ENCODE measurements at regions not wholly inside any gene's neighbourhood (a gene's known extent, or its start where the extent isn't known, plus 50 kb on each side); places are given as distances from the start of the nearest gene placed in this dataset.
A peak's percentile ranks its signal among the peaks of the same experiment; 100 is the strongest.

GRCh38 chr21:16425376-16425775 is 695.6 kb downstream of the USP25 start:
- no peak overlapping the region for H3K27ac ChIP-seq
- TF ChIP-seq CTCF (conservative IDR thresholded peaks at IDR 0.05) (no peak), ZFX (IDR thresholded peaks at IDR 0.05) (no peak)

DNA sequence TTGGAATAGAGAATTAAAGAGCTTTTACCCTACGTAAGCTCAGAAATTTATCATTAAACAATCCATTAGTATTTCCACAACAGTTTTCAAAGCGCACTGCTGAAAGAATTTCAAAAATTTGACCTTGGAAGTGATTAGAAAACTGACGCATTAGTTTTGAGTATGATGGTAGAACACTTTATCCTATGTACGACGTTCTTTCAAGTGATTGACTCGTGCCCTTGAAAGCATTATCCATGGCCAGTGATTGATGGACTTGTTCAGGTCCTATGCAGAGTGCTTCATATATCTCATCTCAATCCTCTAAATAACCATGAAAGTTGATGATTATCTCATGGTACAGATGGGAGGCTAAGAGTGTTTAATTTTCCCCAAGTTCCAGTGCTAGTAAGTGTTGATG is 697.2 kb downstream of the USP25 start:
- TF ChIP-seq CTCF (conservative IDR thresholded peaks at IDR 0.05), result no peak
- no peak for TF ChIP-seq ZFX (IDR thresholded peaks at IDR 0.05)
- no peak overlapping the region for H3K27ac ChIP-seq

DNA sequence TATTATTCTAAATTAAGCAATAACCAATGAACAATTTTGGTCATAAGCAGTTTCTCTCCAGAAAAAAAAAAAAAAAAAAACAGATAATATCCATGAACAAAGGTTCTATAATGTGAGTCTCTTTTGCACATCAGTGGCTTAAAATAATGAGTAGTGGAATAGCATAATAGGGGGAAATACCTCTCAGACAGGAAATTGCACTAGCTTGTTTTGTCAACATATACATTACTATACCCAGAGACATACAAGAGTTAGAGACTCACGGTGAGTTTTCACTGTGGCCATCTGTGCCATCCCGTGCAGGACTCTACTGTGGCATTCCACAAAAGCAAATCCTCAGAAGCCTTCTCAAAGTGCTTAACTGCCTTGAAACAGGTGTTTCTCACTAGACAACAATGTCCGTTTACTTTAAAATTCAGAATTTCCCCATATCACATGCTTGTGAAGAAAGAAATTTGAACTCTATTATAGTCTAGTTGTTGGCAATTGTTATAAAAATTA is 697.9 kb downstream of the USP25 start:
- no peak overlapping the region; the same call in 1 of the 2 replicates for H3K27ac ChIP-seq
- TF ChIP-seq CTCF (conservative IDR thresholded peaks at IDR 0.05), result no peak
- no peak for TF ChIP-seq ZFX (IDR thresholded peaks at IDR 0.05)

DNA sequence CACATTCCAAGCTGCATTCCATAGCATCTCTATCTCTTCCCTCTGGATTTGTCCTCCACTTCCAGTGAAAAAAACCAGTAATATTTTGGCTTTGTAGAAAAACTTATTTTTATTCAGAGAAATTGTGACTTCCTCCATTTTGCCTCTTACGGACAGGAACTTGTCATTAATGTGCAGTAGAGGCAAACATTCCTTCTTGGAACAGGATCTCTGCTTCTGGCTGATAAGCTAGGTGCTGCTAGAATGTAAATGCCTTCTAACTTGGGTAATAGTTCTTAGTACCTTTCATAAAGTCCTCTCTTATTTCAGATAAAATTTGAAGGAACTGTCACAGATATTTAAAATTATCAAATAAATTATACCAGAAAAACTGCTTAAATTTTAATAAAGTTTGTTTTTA is 707.8 kb downstream of the USP25 start:
- TF ChIP-seq CTCF (conservative IDR thresholded peaks at IDR 0.05) (no peak), ZFX (IDR thresholded peaks at IDR 0.05) (no peak)
- H3K27ac ChIP-seq, result no peak overlapping the region

GRCh38 chr21:16438761-16439160 is 709.0 kb downstream of the USP25 start:
- TF ChIP-seq ZFX (IDR thresholded peaks at IDR 0.05) (no peak), CTCF (conservative IDR thresholded peaks at IDR 0.05) (no peak)

DNA sequence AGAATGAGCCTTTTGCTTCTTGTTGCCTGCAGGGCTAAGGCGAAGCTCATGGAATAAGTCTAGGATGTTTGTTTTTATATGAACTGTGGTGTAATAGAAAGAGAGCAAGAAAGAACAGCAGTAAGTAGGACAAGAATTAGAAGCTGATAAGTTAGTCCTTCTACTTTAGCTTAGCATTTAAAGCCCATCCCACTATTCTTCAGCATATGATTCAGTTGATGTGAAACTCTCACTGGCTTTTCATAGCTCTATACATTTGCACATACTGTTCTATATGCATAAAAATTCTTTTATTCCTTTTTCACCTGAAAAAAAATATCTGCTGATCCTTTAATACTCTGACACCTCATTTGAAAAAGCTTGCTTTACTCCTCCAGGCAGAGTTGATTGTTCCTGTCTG is 712.0 kb downstream of the USP25 start:
- TF ChIP-seq ZFX (IDR thresholded peaks at IDR 0.05) (no peak), CTCF (conservative IDR thresholded peaks at IDR 0.05) (no peak)
- H3K27ac ChIP-seq, result no peak overlapping the region

More at GRCh38 chr21:16438761-16439160, 709.0 kb downstream of the USP25 start:
- H3K27ac ChIP-seq, result no peak overlapping the region

DNA sequence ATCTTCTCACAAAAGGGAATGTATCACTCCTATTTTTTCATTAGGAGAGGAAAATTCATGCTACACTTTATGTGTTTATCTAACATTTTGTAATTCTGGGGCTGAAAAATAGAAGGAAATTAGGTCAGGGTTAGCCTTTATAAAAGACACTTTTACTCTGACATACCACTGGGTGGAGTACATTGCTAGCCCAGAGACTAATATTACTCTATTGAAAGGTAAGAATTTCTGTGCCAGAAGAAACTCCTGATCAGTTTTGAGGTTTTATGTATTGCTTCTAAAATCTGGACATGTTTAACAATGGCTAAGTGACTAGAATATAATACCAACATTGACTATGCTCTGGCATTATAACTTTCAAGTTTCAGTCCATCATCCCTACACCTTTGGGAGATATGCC is 724.6 kb downstream of the USP25 start:
- TF ChIP-seq ZFX (IDR thresholded peaks at IDR 0.05) (no peak), CTCF (conservative IDR thresholded peaks at IDR 0.05) (peak; percentile 30)

More for the DNA sequence above, 724.6 kb downstream of the USP25 start:
- no peak overlapping the region for H3K27ac ChIP-seq

All from C4-2B (cell line).